ENCODE measurements at regions not wholly inside any gene's neighbourhood (a gene's known extent, or its start where the extent isn't known, plus 50 kb on each side); places are given as distances from the start of the nearest gene placed in this dataset.
A peak's percentile ranks its signal among the peaks of the same experiment; 100 is the strongest.
"Not testable (repeated sequence)": the region's sequence is repeated elsewhere in the genome, so short reads cannot be mapped to it uniquely, and the experiment has no call there.

GRCh38 chr18:70826571-70826970 lies 537.7 kb downstream of the SOCS6 start:
- DNase-seq (ENCODE audit: low spot score): no peak

GRCh38 chr18:70822691-70823090 lies 533.8 kb downstream of the SOCS6 start:
- no peak for DNase-seq (ENCODE audit: low spot score)

GRCh38 chr18:70822117-70822516 lies 533.3 kb downstream of the SOCS6 start:
- DNase-seq (ENCODE audit: low spot score): no peak

- no peak for DNase-seq (ENCODE audit: low spot score)
Measured at GRCh38 chr18:70808481-70809056, 519.7 kb downstream of the SOCS6 start.

- peak; percentile 58 for DNase-seq (ENCODE audit: low spot score)
Measured at GRCh38 chr18:70781860-70782453, 493.1 kb downstream of the SOCS6 start.

GRCh38 chr18:70766254-70766653 lies 477.4 kb downstream of the SOCS6 start:
- DNase-seq (ENCODE audit: low spot score): not testable (repeated sequence)

GRCh38 chr18:70762812-70763211 lies 474.0 kb downstream of the SOCS6 start:
- DNase-seq (ENCODE audit: low spot score): no peak

GRCh38 chr18:70758780-70759179 lies 469.9 kb downstream of the SOCS6 start:
- no peak for DNase-seq (ENCODE audit: low spot score)

GRCh38 chr18:70754486-70754885 lies 465.6 kb downstream of the SOCS6 start:
- DNase-seq (ENCODE audit: low spot score): no peak

- no peak for DNase-seq (ENCODE audit: low spot score)
Measured at GRCh38 chr18:70732916-70733315, 444.1 kb downstream of the SOCS6 start.

GRCh38 chr18:70732188-70732587 lies 443.3 kb downstream of the SOCS6 start:
- DNase-seq (ENCODE audit: low spot score): no peak

GRCh38 chr18:70720607-70721006 lies 431.8 kb downstream of the SOCS6 start:
- no peak for DNase-seq (ENCODE audit: low spot score)

GRCh38 chr18:70709720-70710119 lies 420.9 kb downstream of the SOCS6 start:
- DNase-seq (ENCODE audit: low spot score): no peak

- no peak for DNase-seq (ENCODE audit: low spot score)
Measured at GRCh38 chr18:70709144-70709543, 420.3 kb downstream of the SOCS6 start.

GRCh38 chr18:70705831-70706416 lies 417.1 kb downstream of the SOCS6 start:
- no peak for DNase-seq (ENCODE audit: low spot score)

- no peak for DNase-seq (ENCODE audit: low spot score)
Measured at GRCh38 chr18:70700496-70700895, 411.7 kb downstream of the SOCS6 start.

- DNase-seq (ENCODE audit: low spot score): no peak
Measured at GRCh38 chr18:70698574-70698973, 409.7 kb downstream of the SOCS6 start.

- DNase-seq (ENCODE audit: low spot score): no peak
Measured at GRCh38 chr18:70693246-70693645, 404.4 kb downstream of the SOCS6 start.

GRCh38 chr18:70689765-70690164 lies 400.9 kb downstream of the SOCS6 start:
- DNase-seq (ENCODE audit: low spot score): not testable (repeated sequence)

GRCh38 chr18:70688286-70688685 lies 399.4 kb downstream of the SOCS6 start:
- DNase-seq (ENCODE audit: low spot score): no peak

- DNase-seq (ENCODE audit: low spot score): no peak
Measured at GRCh38 chr18:70684821-70685220, 396.0 kb downstream of the SOCS6 start.

- DNase-seq (ENCODE audit: low spot score): no peak
Measured at GRCh38 chr18:70683263-70683662, 394.4 kb downstream of the SOCS6 start.

- no peak for DNase-seq (ENCODE audit: low spot score)
Measured at GRCh38 chr18:70674896-70675295, 386.1 kb downstream of the SOCS6 start.

GRCh38 chr18:70673831-70674230 lies 385.0 kb downstream of the SOCS6 start:
- DNase-seq (ENCODE audit: low spot score): no peak

All from iPS-NIHi11 (cell line).